ENCODE measurements at regions not wholly inside any gene's neighbourhood (a gene's known extent, or its start where the extent isn't known, plus 50 kb on each side); places are given as distances from the start of the nearest gene placed in this dataset.

DNA sequence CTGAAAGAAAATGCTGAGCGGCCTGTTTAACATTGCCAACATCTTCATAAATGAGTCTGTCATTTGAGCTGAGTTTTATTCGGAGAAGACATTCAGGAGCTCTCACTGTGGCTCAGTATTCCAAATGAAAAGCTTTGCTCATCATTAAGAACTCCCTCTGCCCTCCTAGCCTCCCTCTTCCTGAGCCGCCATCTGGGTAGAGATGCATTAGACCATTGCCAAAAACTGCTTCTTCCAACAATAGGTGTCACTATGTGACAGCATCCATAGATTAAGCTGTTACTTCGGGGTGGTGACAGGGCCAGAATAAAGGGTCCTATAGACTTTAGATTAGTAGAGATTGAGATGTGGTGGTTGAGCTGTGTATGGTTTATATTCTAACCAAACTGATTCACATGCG, 501.4 kb upstream of the NR2F2 start:
- no peak for TF ChIP-seq CTCF (optimal IDR thresholded peaks at IDR 0.05 in 1 of 3, IDR thresholded peaks at IDR 0.05 in 1 of 3, conservative IDR thresholded peaks at IDR 0.05 in 1 of 3; ENCODE audit: extremely low read depth in 1 of 3, insufficient read depth in 2 of 3, low read length in 3 of 3)
- no peak for TF ChIP-seq EZH2 (IDR thresholded peaks at IDR 0.05; ENCODE audit: low read length)

Data from keratinocyte (primary cell).